ENCODE measurements at regions not wholly inside any gene's neighbourhood (a gene's known extent, or its start where the extent isn't known, plus 50 kb on each side); places are given as distances from the start of the nearest gene placed in this dataset.

DNA sequence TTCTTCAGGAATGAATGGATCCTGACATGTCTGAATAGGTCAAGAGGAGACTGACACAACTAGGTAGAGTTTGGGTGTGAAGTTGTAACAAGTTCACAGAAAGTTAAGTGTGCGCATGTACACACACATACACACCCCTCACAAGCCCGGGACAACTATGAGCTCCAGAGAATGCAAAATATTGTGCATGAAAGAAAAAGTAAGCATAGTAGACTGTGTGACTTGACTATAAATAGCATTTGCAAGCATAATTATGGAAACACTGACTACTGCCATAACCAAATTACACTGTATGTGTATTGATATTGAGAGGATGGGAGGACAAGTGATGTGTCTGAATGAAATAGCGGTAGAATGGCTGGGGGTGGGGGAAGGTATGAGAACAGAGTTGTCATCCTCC lies 157.1 kb upstream of the NCK2 start:
- TF ChIP-seq TAF1 (IDR thresholded peaks at IDR 0.05; ENCODE audit: low read depth) = no peak
- TF ChIP-seq EP300 (conservative IDR thresholded peaks at IDR 0.05; ENCODE audit: poor library complexity, severe bottlenecking) = no peak
- TF ChIP-seq, protein P1, sequence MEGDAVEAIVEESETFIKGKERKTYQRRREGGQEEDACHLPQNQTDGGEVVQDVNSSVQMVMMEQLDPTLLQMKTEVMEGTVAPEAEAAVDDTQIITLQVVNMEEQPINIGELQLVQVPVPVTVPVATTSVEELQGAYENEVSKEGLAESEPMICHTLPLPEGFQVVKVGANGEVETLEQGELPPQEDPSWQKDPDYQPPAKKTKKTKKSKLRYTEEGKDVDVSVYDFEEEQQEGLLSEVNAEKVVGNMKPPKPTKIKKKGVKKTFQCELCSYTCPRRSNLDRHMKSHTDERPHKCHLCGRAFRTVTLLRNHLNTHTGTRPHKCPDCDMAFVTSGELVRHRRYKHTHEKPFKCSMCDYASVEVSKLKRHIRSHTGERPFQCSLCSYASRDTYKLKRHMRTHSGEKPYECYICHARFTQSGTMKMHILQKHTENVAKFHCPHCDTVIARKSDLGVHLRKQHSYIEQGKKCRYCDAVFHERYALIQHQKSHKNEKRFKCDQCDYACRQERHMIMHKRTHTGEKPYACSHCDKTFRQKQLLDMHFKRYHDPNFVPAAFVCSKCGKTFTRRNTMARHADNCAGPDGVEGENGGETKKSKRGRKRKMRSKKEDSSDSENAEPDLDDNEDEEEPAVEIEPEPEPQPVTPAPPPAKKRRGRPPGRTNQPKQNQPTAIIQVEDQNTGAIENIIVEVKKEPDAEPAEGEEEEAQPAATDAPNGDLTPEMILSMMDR (IDR thresholded peaks at IDR 0.05; ENCODE audit: poor library complexity, severe bottlenecking) = no peak
- TF ChIP-seq, protein P2, sequence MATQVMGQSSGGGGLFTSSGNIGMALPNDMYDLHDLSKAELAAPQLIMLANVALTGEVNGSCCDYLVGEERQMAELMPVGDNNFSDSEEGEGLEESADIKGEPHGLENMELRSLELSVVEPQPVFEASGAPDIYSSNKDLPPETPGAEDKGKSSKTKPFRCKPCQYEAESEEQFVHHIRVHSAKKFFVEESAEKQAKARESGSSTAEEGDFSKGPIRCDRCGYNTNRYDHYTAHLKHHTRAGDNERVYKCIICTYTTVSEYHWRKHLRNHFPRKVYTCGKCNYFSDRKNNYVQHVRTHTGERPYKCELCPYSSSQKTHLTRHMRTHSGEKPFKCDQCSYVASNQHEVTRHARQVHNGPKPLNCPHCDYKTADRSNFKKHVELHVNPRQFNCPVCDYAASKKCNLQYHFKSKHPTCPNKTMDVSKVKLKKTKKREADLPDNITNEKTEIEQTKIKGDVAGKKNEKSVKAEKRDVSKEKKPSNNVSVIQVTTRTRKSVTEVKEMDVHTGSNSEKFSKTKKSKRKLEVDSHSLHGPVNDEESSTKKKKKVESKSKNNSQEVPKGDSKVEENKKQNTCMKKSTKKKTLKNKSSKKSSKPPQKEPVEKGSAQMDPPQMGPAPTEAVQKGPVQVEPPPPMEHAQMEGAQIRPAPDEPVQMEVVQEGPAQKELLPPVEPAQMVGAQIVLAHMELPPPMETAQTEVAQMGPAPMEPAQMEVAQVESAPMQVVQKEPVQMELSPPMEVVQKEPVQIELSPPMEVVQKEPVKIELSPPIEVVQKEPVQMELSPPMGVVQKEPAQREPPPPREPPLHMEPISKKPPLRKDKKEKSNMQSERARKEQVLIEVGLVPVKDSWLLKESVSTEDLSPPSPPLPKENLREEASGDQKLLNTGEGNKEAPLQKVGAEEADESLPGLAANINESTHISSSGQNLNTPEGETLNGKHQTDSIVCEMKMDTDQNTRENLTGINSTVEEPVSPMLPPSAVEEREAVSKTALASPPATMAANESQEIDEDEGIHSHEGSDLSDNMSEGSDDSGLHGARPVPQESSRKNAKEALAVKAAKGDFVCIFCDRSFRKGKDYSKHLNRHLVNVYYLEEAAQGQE (IDR thresholded peaks at IDR 0.05; ENCODE audit: borderline replicate concordance) = no peak
- no peak for TF ChIP-seq EZH2 (IDR thresholded peaks at IDR 0.05; ENCODE audit: borderline replicate concordance, insufficient read depth, low read length, poor library complexity, severe bottlenecking)
- no peak for TF ChIP-seq RAD21 (conservative IDR thresholded peaks at IDR 0.05)
- no peak for TF ChIP-seq SMC3 (conservative IDR thresholded peaks at IDR 0.05; ENCODE audit: poor library complexity)
- TF ChIP-seq POLR2AphosphoS5 (IDR thresholded peaks at IDR 0.05) = no peak
- TF ChIP-seq MXI1 (conservative IDR thresholded peaks at IDR 0.05; ENCODE audit: poor library complexity, severe bottlenecking) = no peak
